GM10266 (cell line): ENCODE measurements at regions not wholly inside any gene's neighbourhood (a gene's known extent, or its start where the extent isn't known, plus 50 kb on each side); places are given as distances from the start of the nearest gene placed in this dataset.

Source experiments
- DNase-seq: peaks from one replicate; pipeline ENCODE4 v3.0.0; 2012; ENCODE audit errors: extremely low spot score
- TF ChIP-seq, protein P1 (sequence below): IDR thresholded peaks from 2 replicates; pipeline ENCODE4 v1.5.1; 2012; ENCODE audit warnings: mild to moderate bottlenecking, low read depth; ENCODE audit not compliant: control insufficient read depth, insufficient read depth; ENCODE audit errors: missing control alignments

DNA sequence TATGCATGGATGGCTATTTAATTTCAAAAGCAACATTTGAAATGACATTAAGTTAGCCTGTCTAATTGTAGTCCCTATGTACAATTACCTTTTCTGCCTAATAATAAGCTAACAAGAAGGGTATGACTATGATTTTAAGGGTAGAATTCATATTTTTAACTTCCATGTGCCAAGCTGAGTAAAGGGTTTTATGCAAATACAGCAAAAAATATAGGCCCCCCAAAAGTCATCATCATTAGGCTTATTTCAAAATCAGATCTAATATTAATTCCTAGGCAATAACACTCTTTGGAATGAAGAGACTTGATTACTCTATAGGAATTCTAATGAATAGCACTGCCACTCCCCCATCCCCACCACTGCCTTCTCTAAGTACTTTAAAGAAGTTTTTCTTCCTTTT, 155.9 kb upstream of the DYNLRB2 start:
- TF ChIP-seq, protein P1, sequence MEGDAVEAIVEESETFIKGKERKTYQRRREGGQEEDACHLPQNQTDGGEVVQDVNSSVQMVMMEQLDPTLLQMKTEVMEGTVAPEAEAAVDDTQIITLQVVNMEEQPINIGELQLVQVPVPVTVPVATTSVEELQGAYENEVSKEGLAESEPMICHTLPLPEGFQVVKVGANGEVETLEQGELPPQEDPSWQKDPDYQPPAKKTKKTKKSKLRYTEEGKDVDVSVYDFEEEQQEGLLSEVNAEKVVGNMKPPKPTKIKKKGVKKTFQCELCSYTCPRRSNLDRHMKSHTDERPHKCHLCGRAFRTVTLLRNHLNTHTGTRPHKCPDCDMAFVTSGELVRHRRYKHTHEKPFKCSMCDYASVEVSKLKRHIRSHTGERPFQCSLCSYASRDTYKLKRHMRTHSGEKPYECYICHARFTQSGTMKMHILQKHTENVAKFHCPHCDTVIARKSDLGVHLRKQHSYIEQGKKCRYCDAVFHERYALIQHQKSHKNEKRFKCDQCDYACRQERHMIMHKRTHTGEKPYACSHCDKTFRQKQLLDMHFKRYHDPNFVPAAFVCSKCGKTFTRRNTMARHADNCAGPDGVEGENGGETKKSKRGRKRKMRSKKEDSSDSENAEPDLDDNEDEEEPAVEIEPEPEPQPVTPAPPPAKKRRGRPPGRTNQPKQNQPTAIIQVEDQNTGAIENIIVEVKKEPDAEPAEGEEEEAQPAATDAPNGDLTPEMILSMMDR, result no peak
- DNase-seq, result no peak

DNA sequence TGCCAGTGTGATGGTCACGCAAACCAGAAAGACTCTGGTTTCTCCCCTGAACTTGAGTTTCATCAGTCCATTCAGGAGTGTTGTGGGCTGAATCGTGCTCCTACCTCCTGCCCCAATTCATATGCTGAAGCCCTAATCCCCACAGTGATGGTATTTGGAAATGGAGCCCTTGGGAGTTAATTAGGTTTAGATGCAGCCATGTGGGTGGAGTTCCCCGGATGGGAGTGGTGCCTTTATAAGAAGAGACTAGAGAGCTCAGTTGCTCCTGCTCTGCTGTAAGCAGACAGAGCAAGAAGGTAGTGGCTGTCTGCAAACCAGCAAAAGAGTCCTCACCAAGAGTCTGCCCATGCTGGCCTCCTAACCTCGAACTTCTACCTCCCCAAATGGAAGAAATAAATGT, 160.3 kb upstream of the DYNLRB2 start:
- DNase-seq, result no peak
- TF ChIP-seq, protein P1, result no peak

DNA sequence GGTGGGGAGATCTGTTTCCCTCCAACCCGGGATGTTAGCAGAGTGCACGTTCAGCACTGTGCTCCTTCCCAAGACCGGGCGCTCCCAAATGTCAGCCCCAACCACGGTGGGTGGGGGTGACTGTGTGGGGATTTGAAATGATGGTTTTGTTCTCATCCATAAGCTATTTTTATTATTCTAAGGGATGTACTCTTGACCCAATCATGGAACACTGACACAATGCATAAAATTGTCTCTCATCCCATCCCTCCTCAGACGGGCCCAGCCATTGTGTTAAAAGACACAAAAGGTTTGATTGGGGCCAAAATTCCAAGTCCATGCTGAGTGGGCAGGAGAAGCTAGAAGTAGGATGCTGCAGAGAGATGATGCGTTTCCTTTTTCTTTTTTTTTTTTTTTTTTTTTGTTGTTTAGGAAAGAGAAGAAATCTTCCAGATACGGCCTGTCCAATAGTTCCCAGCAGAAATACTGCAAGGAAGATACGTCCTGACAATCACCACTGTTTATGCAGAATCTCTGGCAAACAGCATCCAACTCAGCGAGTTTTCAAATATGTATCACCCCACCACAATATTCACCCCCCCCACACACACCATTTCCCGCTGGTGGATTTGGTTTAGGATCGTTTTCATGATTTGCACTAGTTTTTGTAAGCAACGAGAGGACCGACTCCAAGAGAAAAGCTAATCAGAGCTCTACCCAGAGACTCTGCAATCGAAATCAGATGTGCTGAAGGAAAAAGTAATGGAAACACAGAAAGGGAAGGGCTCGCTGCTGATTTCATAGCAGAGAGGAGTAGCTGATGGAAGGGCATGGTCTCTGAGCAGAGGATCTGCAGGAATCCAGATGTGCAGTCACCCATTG, 163.5 kb upstream of the DYNLRB2 start:
- TF ChIP-seq, protein P1, result no peak
- no peak for DNase-seq

DNA sequence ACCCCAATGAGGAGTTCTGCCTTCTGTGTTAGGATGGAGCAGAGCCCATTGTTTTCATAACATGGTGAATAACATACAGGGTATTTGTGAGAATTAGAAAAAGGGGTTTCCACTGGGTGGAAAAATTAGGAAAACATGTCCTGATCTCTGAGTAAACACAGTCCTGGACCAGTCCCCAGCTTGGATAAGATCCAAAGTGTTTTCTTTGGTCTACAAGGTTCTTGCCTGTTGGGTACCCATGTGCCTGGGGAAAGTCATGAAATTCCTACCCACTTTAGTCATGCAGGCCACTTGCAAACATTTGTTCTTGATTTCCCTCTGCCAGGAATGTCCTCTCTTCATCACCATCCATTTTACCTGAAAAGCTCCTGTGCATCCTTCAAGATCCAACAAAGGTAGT, 164.8 kb upstream of the DYNLRB2 start:
- TF ChIP-seq, protein P1, result no peak
- no peak for DNase-seq

DNA sequence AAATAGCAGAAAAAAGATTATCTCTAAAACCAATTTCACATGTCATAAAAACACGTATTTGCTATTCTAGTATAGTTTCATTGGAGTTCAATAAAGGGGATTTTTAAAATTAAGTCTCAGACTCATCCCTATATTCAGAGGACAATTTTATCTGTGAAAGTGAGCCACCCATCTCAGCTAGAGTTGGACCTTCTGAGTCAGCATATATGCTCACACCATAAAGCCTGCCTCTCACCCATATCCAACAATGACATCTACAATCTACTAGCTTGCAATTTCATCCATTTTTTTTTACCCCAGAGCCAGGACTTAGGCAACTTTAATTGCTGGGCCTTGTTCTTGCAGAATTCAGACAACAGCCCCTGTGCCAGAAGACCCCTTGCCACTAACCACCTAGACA, 165.3 kb upstream of the DYNLRB2 start:
- no peak for DNase-seq
- TF ChIP-seq, protein P1, result no peak

DNA sequence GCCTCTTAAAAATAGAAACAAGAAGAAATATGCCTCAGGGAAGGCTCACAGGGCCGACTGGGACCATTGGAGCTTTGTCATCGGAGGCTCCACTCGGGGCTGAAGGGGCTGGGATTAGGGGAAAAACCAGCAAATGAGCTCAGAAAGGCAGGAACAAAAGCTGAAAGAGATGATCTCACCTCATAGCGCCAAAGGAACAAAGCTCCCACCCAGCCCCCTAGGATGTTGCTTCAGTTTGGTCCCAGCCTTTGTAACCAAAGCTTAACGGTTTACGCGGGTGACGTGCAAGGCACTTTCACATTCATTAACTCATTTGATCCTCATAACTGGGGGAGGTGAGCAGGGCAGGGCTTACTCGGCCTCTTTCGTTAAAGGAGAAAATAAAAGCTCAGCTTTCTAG, 168.5 kb upstream of the DYNLRB2 start:
- TF ChIP-seq, protein P1, result no peak
- DNase-seq, result no peak
